C1 segment of cervical spinal cord (tissue), 14 donors: ENCODE measurements at regions not wholly inside any gene's neighbourhood (a gene's known extent, or its start where the extent isn't known, plus 50 kb on each side); places are given as distances from the start of the nearest gene placed in this dataset.
"Not testable (repeated sequence)": the region's sequence is repeated elsewhere in the genome, so short reads cannot be mapped to it uniquely, and the experiment has no call there.

ENCODE experiments used
- DNase-seq, 14 donors: peaks; one replicate each; lab custom pipeline; 2025; lab: John Stamatoyannopoulos, UW

GRCh38 chr6:159525445-159526025 lies 167.5 kb downstream of the SOD2 start:
- DNase-seq, result no peak

- DNase-seq, result no peak
Measured at GRCh38 chr6:159522877-159523547, 170.0 kb downstream of the SOD2 start.

GRCh38 chr6:159521962-159522361 lies 171.1 kb downstream of the SOD2 start:
- no peak for DNase-seq

GRCh38 chr6:159520002-159520401 lies 173.0 kb downstream of the SOD2 start:
- no peak for DNase-seq

GRCh38 chr6:159515811-159516210 lies 177.2 kb downstream of the SOD2 start:
- DNase-seq, result not testable (repeated sequence)

GRCh38 chr6:159513914-159514313 lies 179.1 kb downstream of the SOD2 start:
- no peak for DNase-seq

GRCh38 chr6:159513074-159513720 lies 179.8 kb downstream of the SOD2 start:
- no peak for DNase-seq

- DNase-seq, result no peak
Measured at GRCh38 chr6:159512571-159512970, 180.5 kb downstream of the SOD2 start.

- DNase-seq, result no peak
Measured at GRCh38 chr6:159512104-159512503, 180.9 kb downstream of the SOD2 start.

- DNase-seq, result no peak
Measured at GRCh38 chr6:159510141-159510540, 182.9 kb downstream of the SOD2 start.

- no peak for DNase-seq
Measured at GRCh38 chr6:159508931-159509330, 184.1 kb downstream of the SOD2 start.

- DNase-seq, result no peak
Measured at GRCh38 chr6:159506048-159506447, 187.0 kb downstream of the SOD2 start.

- no peak for DNase-seq
Measured at GRCh38 chr6:159505140-159505922, 187.7 kb downstream of the SOD2 start.

- no peak for DNase-seq
Measured at GRCh38 chr6:159501558-159501957, 191.5 kb downstream of the SOD2 start.

GRCh38 chr6:159499034-159499433 lies 194.0 kb downstream of the SOD2 start:
- DNase-seq, result no peak

- DNase-seq, result no peak
Measured at GRCh38 chr6:159494586-159494972, 198.5 kb downstream of the SOD2 start.

- no peak for DNase-seq
Measured at GRCh38 chr6:159493898-159494585, 199.0 kb downstream of the SOD2 start.

GRCh38 chr6:159493231-159493897 lies 199.7 kb downstream of the SOD2 start:
- DNase-seq, result no peak

- peak in 2 of 14 donors; percentile 9 to 24 for DNase-seq
Measured at GRCh38 chr6:159490298-159490937, 202.6 kb downstream of the SOD2 start.

GRCh38 chr6:159487636-159488035 lies 205.4 kb downstream of the SOD2 start:
- DNase-seq, result no peak

- no peak for DNase-seq
Measured at GRCh38 chr6:159483259-159483658, 209.8 kb downstream of the SOD2 start.
